ENCODE measurements at regions not wholly inside any gene's neighbourhood (a gene's known extent, or its start where the extent isn't known, plus 50 kb on each side); places are given as distances from the start of the nearest gene placed in this dataset.
A peak's percentile ranks its signal among the peaks of the same experiment; 100 is the strongest.

- DNase-seq = no peak
Measured at GRCh38 chr1:114314098-114314497, 160.4 kb upstream of the SYT6 start.

GRCh38 chr1:114310695-114311271 is 157.1 kb upstream of the SYT6 start:
- DNase-seq = no peak

DNA sequence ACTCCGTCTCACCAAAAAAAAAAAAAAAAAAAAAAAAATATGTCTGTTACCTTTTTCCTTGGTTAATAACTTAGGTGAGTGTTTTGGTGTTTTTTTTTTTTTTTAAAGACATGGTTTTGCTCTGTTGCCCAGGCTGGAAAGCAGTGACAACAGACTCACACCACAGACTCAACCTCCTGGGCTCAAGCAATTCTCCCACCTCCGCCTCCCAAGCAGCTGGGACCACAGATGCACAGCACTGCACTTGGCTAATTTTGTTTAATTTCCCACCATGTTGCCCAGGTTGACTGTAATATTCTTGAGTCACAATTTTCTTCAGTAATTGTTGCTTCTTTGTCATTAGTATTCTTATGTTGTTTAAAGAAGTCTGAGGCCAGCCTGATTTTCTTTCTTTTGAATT is 149.2 kb upstream of the SYT6 start:
- no peak for DNase-seq

DNA sequence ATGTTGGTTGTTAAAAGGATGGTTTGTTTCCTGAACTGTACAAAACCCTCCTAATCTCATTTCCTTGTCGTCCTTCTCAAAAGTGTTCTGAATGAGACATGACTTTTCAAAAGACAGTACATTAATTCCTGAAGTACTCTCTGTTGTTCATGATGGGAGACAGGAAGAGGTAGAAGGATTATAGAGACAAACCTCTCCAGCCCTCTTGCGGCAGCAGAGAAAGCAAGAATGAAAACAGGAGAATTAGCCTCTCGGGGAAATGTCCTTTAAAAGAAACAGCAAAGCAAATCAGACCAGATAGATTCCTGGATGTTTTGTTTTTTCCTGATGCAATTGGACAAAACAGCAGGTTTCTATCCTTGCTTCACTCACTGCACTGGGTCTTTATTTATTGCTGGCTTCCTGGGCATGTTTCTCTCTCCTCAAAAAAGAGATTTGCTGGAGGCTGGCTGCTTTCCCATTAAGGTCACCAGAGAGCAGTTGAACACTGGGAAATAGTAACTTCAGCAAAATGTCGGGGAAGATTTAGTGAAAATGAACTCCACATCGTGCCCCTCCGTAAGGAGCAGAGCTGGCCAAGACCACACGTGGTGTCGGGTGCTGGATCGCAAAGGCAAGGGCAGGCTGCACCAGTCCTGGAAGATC is 145.8 kb upstream of the SYT6 start:
- no peak for DNase-seq

DNA sequence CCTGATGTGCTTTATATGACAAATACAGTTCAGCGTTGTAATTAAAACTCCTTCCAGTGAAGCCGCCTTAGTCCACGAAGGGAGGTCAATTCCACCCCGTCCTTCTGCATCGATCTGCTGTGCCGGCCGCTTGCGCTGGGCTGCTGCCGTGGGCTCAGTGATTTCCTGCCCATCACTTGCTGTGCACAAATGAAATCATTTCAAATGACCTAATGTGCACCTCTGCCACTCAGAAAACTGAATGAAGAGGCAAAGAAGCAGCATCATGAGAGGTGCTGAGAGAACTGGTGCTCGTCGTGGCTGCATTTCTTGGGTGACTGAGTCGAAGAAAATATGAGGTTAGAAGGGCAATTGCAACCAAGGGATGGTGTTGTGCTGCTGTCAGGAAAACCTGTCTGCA is 144.3 kb upstream of the SYT6 start:
- no peak for DNase-seq

GRCh38 chr1:114296413-114296812 is 142.7 kb upstream of the SYT6 start:
- no peak for DNase-seq

- DNase-seq = no peak
Measured at GRCh38 chr1:114295321-114295720, 141.7 kb upstream of the SYT6 start.

- no peak for DNase-seq
Measured at GRCh38 chr1:114292835-114293234, 139.2 kb upstream of the SYT6 start.

DNA sequence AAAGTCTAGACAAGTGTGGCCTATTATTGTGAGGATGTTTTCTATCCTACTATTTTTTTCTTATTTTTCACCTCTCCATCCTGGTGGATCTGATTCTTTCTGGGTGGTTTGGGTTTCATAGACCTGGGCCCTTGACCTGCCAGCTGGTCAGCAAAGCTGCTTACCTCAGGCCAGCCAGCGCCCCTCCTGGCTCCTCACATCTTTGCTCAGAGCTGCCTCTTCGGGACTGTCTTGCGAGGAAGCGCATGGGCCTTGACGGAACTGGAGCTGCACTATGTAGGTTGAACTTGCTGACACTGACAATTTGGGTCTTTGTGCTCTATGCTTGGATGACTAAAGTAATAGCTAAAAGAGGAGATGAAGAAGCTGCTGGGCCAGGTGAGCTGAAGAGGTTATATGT is 138.5 kb upstream of the SYT6 start:
- no peak for DNase-seq

DNA sequence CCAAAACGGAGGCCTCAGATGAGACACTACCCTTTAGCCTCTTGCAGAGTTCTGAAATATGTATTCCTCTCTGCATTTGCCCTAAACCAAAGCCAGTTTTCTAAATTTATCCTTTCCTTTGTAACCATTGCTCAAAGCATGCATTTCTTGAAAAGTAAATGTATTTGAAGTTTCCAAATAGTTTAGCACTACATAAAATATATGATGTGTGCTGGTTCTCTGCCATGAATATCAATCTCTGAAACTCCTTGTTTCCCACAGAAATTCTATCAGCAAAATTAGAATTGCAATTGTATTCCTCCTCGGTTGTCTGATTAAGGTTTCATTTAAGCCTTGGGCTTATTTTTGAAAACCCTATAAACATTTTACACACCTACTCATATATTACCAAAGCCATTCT is 137.1 kb upstream of the SYT6 start:
- no peak for DNase-seq

DNA sequence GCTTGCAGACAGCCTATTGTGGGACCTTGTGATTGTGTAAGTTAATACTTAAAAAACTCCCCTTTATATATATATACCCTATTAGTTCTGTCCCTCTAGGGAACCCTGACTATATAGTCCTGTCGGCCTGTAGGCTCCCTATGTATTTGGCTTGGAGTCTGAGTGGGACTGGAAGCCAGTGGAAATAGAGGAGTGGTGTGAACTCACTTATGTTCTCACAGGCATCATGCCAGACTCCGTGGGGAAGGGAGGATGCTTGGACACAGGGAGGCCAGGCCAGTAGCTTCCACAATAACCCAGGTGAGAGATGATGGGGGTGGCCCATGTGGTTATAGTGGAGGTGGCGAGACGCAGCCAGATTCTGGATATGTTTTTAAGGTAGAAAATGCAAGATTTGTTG is 136.7 kb upstream of the SYT6 start:
- DNase-seq = no peak

DNA sequence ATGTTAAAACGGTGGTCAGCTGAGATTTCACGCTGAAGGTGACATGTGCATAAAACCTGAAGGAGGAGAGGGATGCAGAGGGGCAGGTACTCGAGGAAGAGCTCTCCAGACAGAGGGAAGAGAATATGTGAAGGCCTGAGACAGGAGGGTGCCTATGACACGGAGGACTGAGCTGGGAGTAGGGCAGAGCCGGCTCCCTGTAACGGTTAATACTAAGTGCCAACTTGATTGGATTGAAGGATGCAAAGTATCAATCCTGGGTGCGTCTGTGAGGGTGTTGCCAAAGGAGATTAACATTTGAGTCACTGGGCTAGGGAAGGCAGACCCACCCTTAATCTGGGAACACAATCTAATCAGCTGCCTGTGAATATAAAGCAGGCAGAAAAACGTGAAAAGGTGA is 136.2 kb upstream of the SYT6 start:
- DNase-seq = no peak

GRCh38 chr1:114289306-114289705 is 135.6 kb upstream of the SYT6 start:
- DNase-seq = no peak

DNA sequence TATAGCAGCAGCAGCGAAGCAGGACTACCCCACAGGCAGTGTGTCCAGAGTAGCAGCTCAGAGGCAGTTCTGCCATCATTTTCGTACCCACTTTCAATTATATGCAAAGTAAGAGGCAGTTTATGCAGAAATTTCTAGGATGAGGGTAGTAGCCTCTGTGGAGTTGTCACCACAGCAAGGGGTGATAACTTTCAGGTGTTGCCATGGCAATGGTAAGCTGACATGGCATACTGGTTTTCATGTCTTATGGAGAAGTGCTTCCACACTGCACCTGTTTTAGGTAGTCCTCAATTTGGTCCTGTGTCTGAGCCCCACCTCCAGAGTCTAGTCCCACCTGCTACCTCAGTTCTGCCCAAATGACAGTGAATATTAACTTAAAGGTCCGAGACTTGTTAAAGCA is 133.3 kb upstream of the SYT6 start:
- DNase-seq = no peak

DNA sequence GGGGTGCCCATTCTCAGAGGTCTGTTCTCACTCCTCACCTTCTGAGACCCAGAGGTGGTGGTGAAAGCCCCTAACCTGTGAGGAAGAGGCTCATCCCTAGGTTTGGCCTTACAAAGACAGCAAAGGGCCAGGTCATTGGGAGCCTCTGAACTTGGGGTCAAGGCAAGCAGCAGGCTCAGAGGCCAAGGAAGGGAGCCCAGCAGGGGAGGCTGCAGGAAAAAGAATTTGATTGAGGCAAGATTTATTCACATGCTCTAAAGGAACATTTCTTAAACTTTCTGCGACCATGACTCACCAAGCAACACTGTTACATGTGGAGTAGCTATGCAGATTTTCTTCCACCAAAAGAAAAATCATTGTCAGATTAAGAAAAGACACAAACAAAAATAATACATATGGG is 132.5 kb upstream of the SYT6 start:
- no peak for DNase-seq

- peak; percentile 83 for DNase-seq
Measured at GRCh38 chr1:114282751-114283403, 129.2 kb upstream of the SYT6 start.

DNA sequence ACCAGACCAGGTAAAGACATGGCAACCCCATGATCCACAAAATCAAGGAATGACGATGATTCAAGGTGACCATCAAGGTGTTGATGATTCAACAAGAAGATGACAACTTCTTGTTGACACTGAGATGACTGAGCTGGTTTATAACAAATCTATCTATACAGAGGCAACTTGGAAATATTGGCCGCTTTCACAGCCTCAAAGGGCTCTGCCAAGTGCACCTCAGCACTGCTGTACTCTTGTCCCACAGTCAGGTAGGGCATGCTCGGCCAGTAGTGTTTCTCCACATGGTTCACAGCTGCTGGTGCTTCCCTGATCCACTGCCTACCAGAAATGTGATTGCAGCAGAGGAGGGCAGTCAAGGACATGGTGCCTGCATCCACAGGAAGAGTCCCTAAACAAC is 125.2 kb upstream of the SYT6 start:
- DNase-seq = no peak

- no peak for DNase-seq
Measured at GRCh38 chr1:114278430-114278829, 124.8 kb upstream of the SYT6 start.

- DNase-seq = peak; percentile 2
Measured at GRCh38 chr1:114274621-114275317, 121.1 kb upstream of the SYT6 start.

DNA sequence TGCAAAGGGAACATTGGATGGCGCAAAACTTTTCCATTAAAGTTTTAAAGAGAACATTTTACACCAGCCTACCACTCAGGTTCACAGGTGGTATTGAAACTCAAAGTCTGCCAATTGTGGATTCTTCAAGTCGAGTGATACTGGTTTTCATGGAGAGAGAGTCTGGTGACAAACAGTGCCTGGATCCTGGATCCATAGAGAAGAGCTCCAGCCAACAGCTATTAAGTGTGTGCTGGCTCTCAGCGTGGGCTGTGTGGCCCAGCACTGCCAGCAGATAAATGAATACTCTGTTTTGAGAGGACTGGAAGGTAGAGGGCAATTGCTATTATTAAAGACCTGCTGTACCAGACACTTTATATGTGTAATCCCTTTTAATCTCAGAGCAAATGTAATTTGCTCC is 118.9 kb upstream of the SYT6 start:
- DNase-seq = no peak

DNA sequence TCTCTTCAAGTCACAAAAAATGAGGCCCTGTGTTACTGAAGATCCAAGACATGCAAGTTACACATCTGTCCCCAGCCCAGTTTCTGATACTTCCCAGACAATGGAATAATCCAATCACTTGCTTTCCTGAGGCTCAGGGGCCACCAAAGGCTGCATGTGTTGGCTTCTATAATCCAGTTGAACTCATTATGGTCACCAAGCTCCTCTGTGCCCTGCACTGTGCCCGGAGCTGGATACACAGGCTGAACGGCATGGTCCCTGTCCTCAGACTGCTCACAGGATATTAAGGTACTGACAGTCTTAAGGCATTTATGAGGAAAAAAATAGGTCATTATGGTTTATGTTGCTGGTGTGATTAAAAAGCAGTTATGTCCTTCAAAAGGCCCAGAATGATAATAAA is 117.0 kb upstream of the SYT6 start:
- DNase-seq = no peak

DNA sequence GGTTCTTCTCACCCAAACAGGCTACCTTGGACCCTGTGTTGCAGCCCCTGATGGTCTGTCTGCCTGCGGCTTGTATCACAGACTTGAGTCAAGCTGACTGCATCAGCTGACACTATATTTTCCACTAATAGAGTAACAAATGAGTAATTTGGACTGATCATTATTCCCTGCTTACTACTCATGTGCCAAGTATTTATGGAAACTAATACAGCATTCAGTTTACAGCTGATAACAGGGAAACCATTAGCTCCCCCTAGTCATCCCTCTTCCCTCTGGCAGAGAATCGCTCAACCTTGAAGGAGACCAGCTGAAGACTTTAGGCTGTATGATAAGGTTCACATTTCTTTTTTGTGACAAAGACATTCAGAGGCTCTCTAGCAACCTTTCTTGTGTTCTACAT is 116.6 kb upstream of the SYT6 start:
- no peak for DNase-seq

GRCh38 chr1:114269539-114269938 is 115.9 kb upstream of the SYT6 start:
- no peak for DNase-seq

GRCh38 chr1:114263343-114263742 is 109.7 kb upstream of the SYT6 start:
- DNase-seq = no peak
